ENCODE measurements at regions not wholly inside any gene's neighbourhood (a gene's known extent, or its start where the extent isn't known, plus 50 kb on each side); places are given as distances from the start of the nearest gene placed in this dataset.

DNA sequence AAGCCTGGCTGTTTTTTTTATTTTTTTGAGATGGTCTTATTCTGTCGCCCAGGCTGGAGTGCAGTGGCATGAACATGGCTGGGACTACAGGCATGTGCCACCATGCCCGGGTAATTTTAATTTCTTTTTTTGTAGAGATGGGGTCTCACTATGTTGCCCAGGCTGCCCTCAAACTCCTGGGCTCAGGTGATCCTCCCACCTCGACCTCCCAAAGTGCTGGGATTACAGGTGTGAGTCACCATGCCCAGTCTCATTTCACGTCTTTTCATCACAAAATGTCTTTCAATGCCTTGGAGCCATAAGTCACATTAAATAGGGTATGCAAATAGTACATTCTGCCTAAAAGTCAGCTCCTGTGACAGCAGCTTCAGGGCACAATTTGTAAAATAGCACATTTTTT lies 52.8 kb downstream of the SOX2 start:
- no peak for DNase-seq (ENCODE audit: low read depth)

- no peak for DNase-seq (ENCODE audit: low read depth)
Measured at GRCh38 chr3:181770296-181770695, 58.6 kb downstream of the SOX2 start.

GRCh38 chr3:181771120-181771519 lies 59.4 kb downstream of the SOX2 start:
- DNase-seq (ENCODE audit: low read depth) = no peak

- no peak for DNase-seq (ENCODE audit: low read depth)
Measured at GRCh38 chr3:181772166-181772565, 60.4 kb downstream of the SOX2 start.

DNA sequence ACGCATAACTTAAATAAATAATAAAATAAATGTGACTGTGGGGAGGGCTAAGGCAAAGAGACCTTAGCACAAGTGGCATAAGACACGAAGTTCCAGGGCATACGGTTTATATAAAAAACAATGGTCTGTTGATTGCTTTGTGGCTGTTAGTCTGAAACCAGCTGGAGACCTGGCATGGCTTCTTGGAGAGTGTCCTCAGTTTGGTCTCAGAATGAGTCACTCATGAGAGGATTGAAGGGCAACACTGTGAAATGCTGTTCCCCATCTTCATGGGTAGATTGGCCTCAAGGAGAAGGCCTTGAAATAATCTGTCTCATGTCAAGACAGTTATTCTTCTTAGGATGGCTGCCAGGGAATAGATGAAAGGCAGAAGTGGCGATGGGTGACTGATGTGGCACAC lies 62.2 kb downstream of the SOX2 start:
- no peak for DNase-seq (ENCODE audit: low read depth)

- DNase-seq (ENCODE audit: low read depth) = no peak
Measured at GRCh38 chr3:181782306-181782954, 70.7 kb downstream of the SOX2 start.

DNA sequence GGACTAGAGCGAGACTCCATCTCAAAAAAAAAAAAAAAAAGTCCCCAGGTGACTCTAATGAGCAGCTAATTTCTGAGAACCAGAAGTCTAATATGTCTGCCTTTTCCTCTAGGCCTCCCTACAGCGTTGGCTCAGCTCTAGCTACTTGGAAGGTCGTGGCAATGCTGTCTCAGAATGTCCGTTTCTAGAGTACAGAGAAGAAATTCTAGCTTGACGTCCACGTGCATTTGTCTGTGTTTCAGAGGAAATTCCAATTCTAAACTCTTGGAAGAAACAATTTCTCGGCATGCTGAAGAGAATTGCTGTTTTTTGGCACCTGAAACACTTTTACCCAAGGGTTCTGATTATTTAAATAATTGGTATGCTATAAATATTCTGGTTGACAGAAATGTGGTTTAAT lies 78.8 kb downstream of the SOX2 start:
- DNase-seq (ENCODE audit: low read depth) = no peak

DNA sequence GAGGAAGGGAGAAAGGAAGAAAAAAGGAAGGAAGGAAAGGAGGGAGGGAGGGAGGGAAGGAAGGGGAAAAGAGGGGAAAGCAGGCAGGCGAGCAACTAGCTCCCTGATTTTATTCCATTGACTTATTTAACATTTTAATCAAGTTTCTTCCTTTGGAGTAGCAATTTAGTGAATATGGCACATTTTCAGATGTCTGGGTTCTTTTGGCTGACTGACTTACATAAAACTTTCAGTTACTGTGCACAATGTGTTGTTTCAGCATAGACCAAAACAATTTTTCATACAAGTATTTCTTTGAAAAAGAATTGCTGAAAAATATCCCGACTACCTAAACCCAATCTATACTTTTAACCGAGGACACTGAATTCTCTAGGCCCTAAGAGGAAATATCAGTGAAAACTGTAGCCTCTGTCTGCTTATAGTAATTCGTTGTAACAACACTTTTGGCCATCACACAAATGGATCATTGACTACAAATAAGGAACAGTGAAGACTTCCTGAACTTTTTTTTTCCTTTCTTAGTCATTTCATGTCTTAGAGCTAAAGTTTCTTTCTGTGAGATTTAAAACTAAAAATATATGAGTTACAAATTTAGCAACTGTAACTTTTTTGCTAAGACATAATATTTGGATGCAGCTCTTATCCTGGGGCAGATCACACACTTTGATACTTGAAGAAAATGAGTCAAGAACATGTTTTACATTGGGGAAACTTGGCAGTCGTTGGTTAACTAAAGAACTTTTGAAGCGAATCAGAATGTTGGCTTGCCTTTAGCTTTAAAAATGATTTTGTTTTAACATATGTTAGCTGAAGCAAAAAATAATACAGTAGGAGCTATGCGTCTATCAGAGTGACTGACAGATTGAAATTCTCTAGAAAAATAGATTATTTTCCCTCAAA lies 79.6 kb downstream of the SOX2 start:
- DNase-seq (ENCODE audit: low read depth) = no peak

DNA sequence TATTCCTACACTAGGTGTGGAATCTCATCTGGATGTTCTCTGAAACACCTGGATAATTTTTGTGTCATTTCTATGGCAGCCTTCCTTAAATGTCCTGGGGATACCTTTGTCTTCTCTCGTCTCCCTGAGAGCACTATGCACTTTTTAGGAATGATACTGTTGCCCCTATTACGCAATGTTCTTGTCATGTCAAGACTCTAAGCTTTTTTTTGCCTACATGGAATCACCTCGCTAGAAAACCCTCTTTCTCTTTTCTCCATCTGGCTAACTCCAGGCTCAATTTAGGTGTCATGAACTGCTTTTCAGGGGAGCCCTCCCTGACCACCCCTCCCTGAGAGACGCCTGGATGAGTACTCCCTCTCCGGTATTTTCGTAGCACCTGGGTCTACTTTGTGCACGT lies 81.3 kb downstream of the SOX2 start:
- no peak for DNase-seq (ENCODE audit: low read depth)

DNA sequence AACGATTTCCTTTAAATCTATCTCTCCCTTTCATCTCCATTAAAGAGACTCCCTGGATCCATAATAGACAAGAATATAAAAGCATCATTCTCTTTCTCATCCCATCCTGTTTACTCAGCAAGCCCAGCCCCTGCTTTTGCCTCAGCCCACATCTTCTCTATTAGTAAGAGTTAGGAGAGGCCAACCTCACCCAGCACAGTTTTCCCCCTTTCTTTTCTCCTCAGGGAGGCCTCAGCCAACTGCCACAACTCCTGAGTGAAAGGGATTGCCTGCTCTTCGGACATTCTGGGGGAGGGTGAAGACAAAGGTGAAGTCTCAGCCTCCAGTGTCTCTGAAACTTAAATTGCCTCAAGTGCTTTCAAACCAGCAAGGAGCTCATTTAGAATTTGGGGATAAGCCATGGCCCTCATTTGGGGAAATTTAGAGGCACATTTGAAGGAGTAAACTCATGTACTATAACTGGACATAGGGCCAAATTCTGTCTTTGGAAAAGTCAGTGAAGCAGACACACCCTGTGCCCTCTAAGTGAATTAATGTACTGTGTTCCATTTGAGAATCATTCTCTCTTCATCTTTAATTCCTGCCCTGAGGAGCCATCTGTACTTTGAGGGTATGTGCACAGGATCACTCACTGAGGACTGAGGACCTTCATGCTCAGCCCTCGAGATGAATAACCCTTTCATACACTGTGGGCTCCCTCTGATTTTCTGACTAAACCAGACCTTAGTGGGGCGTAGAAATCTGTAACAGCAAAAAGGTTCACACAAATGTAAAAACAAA lies 82.5 kb downstream of the SOX2 start:
- no peak for DNase-seq (ENCODE audit: low read depth)

DNA sequence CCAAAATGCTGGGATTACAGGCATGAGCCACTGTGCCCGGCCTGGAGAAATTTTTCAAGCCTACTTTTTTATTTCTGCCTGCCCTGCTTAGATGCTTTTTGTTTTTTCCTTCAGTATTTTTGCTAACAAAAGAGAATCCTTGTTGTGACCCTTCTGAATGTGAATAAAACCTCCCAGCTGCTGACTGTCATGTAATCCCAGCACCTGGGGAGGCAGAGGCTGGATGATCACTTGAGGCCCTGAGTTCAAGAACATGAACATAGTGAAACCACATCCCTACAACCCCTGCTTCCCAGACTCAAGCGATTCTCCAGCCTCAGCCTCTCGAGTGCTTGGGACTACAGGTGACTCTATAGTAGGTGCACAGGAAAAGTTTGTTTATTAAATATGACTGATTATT lies 84.9 kb downstream of the SOX2 start:
- DNase-seq (ENCODE audit: low read depth) = no peak

DNA sequence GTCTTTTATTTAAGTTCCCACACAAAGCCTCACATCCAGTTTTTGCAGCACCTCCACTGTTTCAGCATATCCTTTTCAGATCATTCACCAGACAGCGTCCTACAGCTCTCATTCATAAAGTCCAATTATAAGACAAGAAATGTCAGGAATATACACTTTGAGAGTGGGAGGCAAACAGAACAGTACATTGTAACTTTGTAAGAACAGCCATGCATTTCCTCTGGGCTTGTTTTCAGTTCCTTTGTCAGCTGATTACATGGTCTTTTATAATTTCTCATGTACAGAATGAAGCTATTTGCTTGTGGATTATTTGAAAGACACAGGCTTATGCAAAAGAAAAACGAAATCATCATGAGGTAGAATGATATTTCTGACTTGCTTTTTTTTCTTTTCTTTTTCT lies 85.7 kb downstream of the SOX2 start:
- DNase-seq (ENCODE audit: low read depth) = no peak

DNA sequence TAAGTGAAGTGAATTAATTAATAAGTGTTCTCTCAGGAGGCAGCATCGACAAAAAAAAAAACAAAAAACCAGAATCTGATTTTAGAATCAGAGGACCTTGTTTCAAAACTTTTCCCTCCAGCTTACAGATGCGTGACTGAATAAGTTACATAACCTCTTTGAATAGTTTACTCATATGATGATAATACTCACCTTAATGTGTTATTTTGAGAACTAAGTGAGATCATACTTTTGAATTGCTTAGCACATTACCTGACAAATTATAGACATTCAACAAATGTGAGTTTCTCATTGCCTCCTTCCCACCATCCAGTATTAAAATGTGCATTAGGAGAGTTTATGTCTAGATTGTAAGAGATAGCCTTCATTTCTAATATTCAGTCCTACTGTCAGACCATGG lies 94.0 kb downstream of the SOX2 start:
- no peak for DNase-seq (ENCODE audit: low read depth)

DNA sequence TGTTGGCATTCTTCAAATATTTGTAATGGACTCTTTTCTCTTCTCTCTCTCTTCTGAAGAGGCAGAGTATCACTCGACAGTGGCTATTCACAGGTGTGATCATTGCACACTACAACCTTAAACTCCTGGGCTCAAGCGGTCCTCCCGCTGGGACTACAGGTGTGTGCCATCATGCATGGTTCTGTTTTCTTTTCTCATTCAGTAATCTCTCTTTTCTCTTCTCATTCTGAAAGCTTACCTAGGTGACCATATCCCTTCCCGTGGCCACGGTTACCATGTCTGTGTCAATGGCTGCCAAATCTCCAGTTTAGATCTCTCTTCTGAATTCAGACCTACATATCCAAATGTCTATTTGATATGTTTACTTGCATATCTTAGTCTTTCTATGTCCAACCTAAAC lies 96.3 kb downstream of the SOX2 start:
- no peak for DNase-seq (ENCODE audit: low read depth)

- DNase-seq (ENCODE audit: low read depth) = no peak
Measured at GRCh38 chr3:181823716-181824115, 112.0 kb downstream of the SOX2 start.

DNA sequence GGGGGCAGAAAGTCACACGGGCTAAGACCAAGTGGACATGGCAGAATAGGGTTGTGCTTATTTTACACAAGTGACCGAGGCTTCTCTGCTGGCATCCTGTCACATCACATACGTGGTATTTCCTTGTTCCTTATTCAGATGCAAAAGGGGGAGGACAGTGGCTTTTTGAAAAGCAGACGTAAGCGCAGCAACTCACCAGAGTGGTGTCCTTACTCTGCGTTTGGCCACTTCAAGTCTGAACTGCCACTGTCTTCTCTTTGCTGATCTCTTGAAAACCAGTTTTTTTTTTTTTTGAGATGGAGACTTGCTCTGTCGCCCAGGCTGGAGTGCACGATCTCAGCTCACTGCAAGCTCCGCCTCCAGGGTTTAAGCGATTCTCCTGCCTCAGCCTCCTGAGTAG lies 113.2 kb downstream of the SOX2 start:
- no peak for DNase-seq (ENCODE audit: low read depth)

DNA sequence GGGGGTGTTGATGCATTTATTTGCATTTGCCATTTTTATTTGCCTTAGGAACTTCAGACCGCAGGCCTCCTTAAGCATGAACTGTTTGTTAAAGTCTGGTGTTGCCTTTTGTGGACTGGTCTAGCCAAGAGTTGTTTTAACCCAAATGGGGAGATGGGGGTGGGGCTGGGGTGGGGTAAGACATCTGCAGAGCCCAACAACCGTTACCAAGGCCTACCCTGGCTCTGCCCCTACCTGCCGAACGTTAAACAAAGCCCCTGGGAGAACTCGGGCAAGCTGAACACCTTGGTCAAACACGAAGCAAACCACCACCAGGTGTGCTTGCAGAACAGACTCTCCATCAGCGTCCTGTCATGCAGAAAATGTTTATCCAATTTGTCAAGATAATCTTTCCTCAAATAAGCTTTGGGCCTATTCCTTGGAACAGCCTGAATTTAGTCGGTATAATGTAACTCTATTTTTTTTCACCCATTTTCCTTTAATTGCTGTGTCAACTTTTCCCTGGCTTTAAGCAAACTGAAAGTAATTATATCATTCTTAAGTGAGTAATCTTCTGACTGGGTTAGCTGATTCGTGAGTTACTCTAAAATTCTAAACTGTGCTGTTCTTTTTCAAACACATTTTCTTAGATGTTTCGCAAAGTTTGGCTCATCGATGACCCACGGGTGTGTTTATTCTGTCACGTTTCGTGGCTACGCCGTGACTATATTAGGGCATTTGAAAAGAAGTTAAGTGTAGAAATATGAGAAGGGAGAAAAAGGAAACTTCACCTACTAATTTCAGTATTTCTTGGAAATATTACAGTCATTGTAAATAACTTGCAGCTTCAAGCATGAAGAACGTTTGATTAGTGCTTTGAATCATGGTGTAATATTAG lies 127.6 kb downstream of the SOX2 start:
- DNase-seq (ENCODE audit: low read depth) = no peak

DNA sequence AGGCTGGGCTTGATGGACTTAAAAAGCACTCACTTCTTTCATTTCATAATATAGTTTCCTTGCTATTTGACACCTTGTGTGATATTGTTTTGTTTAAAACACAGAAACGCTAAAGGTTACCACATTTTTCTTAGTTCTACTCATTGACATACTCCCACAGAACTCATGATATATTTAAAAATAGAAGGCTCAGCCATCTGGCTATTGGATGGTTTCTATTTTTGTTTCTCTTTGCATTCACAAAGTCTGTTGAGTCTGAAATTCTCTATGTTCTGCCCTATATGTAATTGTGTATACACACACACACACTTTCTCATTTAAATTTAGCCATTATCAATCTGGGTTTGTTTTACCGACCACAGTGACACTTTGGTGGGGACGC lies 128.2 kb downstream of the SOX2 start:
- no peak for DNase-seq (ENCODE audit: low read depth)

DNA sequence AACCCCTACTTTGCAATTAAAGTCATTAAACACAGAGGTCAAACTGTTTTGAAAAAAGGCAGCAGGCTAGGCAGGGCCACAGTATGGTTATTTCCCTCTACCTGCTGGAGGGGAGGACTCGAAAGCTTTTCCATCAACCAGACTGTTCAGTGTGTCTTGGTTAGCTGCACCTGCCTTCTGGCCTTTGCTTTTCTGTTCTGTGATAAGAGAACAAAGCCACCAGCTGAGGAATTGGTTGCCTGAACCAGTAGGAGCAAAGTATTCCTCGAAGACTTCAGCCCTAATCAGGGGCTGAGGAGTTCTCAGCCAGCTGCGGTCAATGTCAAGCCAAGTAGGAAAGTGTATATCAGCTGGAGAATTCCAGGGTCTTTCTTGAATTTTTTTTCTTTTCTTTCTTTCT lies 132.5 kb downstream of the SOX2 start:
- no peak for DNase-seq (ENCODE audit: low read depth)

- no peak for DNase-seq (ENCODE audit: low read depth)
Measured at GRCh38 chr3:181847276-181847675, 135.6 kb downstream of the SOX2 start.

DNA sequence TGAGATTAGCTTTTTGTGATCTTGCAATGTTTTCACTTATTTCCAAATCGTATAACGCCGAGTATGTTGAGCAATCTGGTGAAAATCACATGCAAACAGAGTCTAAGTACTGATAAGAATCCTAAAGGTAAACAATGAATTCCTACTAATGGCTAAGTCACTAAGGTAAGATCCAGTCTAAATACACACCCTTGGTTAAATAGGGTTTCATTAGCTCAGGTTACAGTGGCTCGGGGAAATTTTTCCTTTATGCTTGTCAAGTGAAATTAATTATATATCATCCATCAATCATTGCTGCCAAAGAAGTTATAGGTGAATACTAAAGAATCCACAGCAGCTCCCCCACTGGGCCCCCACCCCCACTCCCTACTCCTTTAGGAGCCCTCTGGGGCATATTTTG lies 139.3 kb downstream of the SOX2 start:
- DNase-seq (ENCODE audit: low read depth) = no peak

DNA sequence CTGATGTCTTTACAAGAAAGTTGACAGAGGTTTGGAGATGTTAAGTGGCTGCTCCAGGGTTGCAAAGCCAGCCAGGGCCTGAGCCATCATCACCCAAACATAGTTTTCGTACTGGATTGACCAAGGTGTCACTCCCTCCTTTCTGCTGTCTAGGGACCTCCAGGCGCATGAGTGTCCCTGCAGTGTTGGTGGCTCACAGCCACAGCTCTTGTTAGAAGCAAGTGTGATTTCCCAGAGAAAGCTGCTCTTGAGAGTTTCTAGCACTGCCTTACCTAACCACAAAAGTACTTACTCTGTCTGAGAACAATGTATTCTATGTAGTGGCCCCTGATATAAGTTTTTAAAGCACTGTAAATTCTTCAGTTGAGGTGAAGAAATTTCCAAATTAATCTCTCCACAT lies 144.1 kb downstream of the SOX2 start:
- no peak for DNase-seq (ENCODE audit: low read depth)
